ENCODE measurements at regions not wholly inside any gene's neighbourhood (a gene's known extent, or its start where the extent isn't known, plus 50 kb on each side); places are given as distances from the start of the nearest gene placed in this dataset.

GRCh38 chr3:18076301-18076700 lies 333.9 kb upstream of the TBC1D5 start:
- DNase-seq, result no peak

GRCh38 chr3:18075799-18076198 lies 333.4 kb upstream of the TBC1D5 start:
- DNase-seq, result no peak

GRCh38 chr3:18071833-18072232 lies 329.4 kb upstream of the TBC1D5 start:
- DNase-seq, result no peak

- DNase-seq, result no peak
Observed at GRCh38 chr3:18070944-18071343, 328.5 kb upstream of the TBC1D5 start.

- DNase-seq, result no peak
Observed at GRCh38 chr3:18070231-18070630, 327.8 kb upstream of the TBC1D5 start.

GRCh38 chr3:18069568-18069967 lies 327.1 kb upstream of the TBC1D5 start:
- no peak for DNase-seq

- DNase-seq, result no peak
Observed at GRCh38 chr3:18066899-18067582, 324.6 kb upstream of the TBC1D5 start.

GRCh38 chr3:18064586-18064985 lies 322.2 kb upstream of the TBC1D5 start:
- no peak for DNase-seq

GRCh38 chr3:18062657-18063025 lies 320.2 kb upstream of the TBC1D5 start:
- no peak for DNase-seq

GRCh38 chr3:18061737-18062656 lies 319.6 kb upstream of the TBC1D5 start:
- DNase-seq, result no peak

- DNase-seq, result no peak
Observed at GRCh38 chr3:18058666-18059065, 316.2 kb upstream of the TBC1D5 start.

GRCh38 chr3:18057471-18058091 lies 315.1 kb upstream of the TBC1D5 start:
- DNase-seq, result no peak

- no peak for DNase-seq
Observed at GRCh38 chr3:18054625-18055024, 312.2 kb upstream of the TBC1D5 start.

- DNase-seq, result no peak
Observed at GRCh38 chr3:18051306-18051705, 308.9 kb upstream of the TBC1D5 start.

- no peak for DNase-seq
Observed at GRCh38 chr3:18049096-18049495, 306.7 kb upstream of the TBC1D5 start.

- no peak for DNase-seq
Observed at GRCh38 chr3:18047052-18047451, 304.6 kb upstream of the TBC1D5 start.

- DNase-seq, result no peak
Observed at GRCh38 chr3:18046131-18046915, 303.9 kb upstream of the TBC1D5 start.

- no peak for DNase-seq
Observed at GRCh38 chr3:18044971-18045880, 302.8 kb upstream of the TBC1D5 start.

GRCh38 chr3:18044191-18044590 lies 301.8 kb upstream of the TBC1D5 start:
- DNase-seq, result no peak

GRCh38 chr3:18036450-18036815 lies 294.0 kb upstream of the TBC1D5 start:
- no peak for DNase-seq

GRCh38 chr3:18035641-18036449 lies 293.4 kb upstream of the TBC1D5 start:
- no peak for DNase-seq
